Type B pancreatic cell (in vitro differentiated cells): ENCODE measurements at regions not wholly inside any gene's neighbourhood (a gene's known extent, or its start where the extent isn't known, plus 50 kb on each side); places are given as distances from the start of the nearest gene placed in this dataset.

Experiments used
- DNase-seq: peaks from one replicate; pipeline ENCODE4 v3.0.0; 2021; ENCODE audit warnings: mixed read lengths; ENCODE audit not compliant: unreplicated experiment; ENCODE audit errors: extremely low spot score
- H3K27ac Mint-ChIP-seq: 2 replicates; pipeline ENCODE4 v1.8.0; 2021; ENCODE audit warnings: mild to moderate bottlenecking, mixed read lengths
- H3K27me3 Mint-ChIP-seq: 2 replicates; pipeline ENCODE4 v1.8.0; 2021; ENCODE audit warnings: mixed read lengths
- H3K36me3 Mint-ChIP-seq: 2 replicates; pipeline ENCODE4 v1.8.0; 2021; ENCODE audit warnings: mixed read lengths
- H3K4me1 Mint-ChIP-seq: one replicate; pipeline ENCODE4 v1.8.0; 2021; ENCODE audit warnings: mixed read lengths; ENCODE audit not compliant: unreplicated experiment
- H3K4me3 Mint-ChIP-seq: 2 replicates; pipeline ENCODE4 v1.8.0; 2021; ENCODE audit warnings: mild to moderate bottlenecking, mixed read lengths
- H3K9me3 Mint-ChIP-seq: 2 replicates; pipeline ENCODE4 v1.8.0; 2021; ENCODE audit warnings: mixed read lengths
- CTCF ChIP-seq: fragments of 200-600 bp; sonication (generic); conservative IDR thresholded peaks from 2 replicates; pipeline ENCODE4 v1.5.0; 2021; ENCODE audit warnings: antibody characterized with exemption, mild to moderate bottlenecking

DNA sequence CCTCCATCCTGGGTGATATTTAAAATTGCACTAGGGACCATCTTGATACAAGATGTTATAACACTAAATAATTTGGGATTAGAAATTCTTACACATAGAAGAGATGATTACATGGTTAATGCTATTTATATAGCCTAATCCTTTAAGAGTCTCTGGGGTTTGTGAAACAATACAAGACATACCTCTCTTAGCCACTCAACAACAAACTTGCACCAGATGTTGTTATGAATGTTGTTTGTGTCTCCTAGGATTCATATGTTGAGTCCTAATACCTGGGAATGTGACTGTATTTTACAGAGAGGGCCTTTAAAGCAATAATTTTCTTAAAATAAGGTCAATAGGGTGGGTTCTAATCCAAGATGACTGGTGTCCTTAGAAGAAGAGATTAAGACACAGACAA lies 678.3 kb downstream of the NYAP2 start:
- Mint-ChIP-seq H3K9me3 (no peaks in the 10 kb centered on the region), H3K4me1 (peaks cover 3% of the 10 kb centered on the region), H3K27me3 (no peaks in the 10 kb centered on the region), H3K4me3 (no peak overlapping the region), H3K36me3 (no peaks in the 10 kb centered on the region), H3K27ac (no peak overlapping the region)
- TF ChIP-seq CTCF = no peak
- DNase-seq = no peak

- Mint-ChIP-seq H3K27ac (no peak overlapping the region), H3K36me3 (no peaks in the 10 kb centered on the region), H3K4me3 (no peak overlapping the region), H3K27me3 (no peaks in the 10 kb centered on the region), H3K4me1 (peaks cover 3% of the 10 kb centered on the region), H3K9me3 (no peaks in the 10 kb centered on the region)
- no peak for TF ChIP-seq CTCF
- DNase-seq = no peak
Measured at GRCh38 chr2:226077031-226077430, 677.5 kb downstream of the NYAP2 start.

DNA sequence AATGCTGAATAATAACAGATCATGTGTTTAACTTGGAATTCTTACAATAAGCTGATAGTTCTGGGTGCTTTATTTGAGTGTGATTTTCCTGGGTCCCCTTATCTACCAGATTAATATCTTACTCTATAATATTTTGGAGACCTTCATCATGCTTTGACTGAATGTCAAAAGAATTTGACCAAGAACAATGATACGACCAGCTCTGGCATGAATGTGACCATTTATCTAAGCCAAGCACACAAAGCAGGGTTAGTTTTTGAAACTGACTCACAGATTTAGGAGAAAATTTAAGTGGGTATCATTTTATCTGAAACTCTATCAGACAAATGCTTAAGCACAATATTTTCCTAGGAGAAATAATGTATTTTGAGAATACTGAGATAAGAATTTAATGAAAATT lies 677.0 kb downstream of the NYAP2 start:
- TF ChIP-seq CTCF = no peak
- peaks cover 3% of the 10 kb centered on the region for H3K4me1 Mint-ChIP-seq

DNA sequence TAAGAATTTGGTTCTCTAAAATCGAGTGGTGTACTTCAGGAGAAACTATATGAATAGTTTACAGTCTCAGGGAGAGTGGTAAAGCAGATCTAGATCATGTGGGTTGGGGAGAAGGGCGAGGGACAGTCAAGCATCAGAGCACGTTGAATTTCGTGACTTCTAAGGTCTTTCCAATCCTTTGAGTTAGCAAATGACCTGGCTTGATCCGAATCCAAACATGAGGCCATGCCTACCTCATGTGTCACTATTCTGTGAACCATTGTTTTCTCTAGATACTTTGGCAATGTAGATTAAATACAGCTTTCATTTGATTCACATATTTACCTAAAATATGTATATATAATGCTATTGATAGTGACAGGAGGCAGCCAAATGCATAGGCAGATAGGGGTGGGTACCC lies 674.9 kb downstream of the NYAP2 start:
- Mint-ChIP-seq H3K36me3 (no peaks in the 10 kb centered on the region), H3K27me3 (no peaks in the 10 kb centered on the region), H3K9me3 (no peaks in the 10 kb centered on the region)

More for the DNA sequence above, 677.0 kb downstream of the NYAP2 start:
- no peaks in the 10 kb centered on the region for H3K27me3 Mint-ChIP-seq
- no peaks in the 10 kb centered on the region for H3K36me3 Mint-ChIP-seq
- H3K4me3 Mint-ChIP-seq = no peak overlapping the region
- H3K9me3 Mint-ChIP-seq = no peaks in the 10 kb centered on the region
- no peak for DNase-seq
- no peak overlapping the region for H3K27ac Mint-ChIP-seq

GRCh38 chr2:226073496-226074160 lies 674.1 kb downstream of the NYAP2 start:
- TF ChIP-seq CTCF = no peak
- Mint-ChIP-seq H3K4me1 (no peaks in the 10 kb centered on the region), H3K27me3 (no peaks in the 10 kb centered on the region), H3K36me3 (no peaks in the 10 kb centered on the region), H3K9me3 (no peaks in the 10 kb centered on the region), H3K27ac (no peak overlapping the region), H3K4me3 (no peak overlapping the region)
- no peak for DNase-seq

More for the DNA sequence above, 674.9 kb downstream of the NYAP2 start:
- no peak for TF ChIP-seq CTCF
- DNase-seq = no peak
- Mint-ChIP-seq H3K27ac (no peak overlapping the region), H3K4me1 (no peaks in the 10 kb centered on the region), H3K4me3 (no peak overlapping the region)

DNA sequence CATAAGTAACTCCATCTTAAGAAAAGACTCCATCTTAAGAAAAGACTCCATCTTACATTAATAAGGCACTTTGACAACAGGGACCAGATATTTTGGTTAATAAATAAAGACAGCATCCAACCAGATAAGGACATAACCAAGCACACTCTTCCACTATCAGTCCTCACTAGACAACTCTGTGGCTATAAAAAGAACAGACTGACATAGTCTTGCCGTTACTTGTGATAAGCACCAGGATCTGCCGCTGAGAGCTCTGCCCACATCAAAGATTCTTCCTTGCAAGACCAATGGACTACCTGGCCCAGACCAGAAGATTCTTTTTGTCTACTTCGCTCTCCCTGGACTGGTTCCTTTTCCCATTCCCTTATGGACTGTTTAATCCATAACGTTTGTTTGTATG lies 667.4 kb downstream of the NYAP2 start:
- no peak for TF ChIP-seq CTCF
- Mint-ChIP-seq H3K9me3 (no peaks in the 10 kb centered on the region), H3K4me1 (no peaks in the 10 kb centered on the region), H3K36me3 (no peaks in the 10 kb centered on the region), H3K27ac (no peak overlapping the region), H3K4me3 (no peak overlapping the region), H3K27me3 (no peaks in the 10 kb centered on the region)
- no peak for DNase-seq
